ENCODE measurements at regions not wholly inside any gene's neighbourhood (a gene's known extent, or its start where the extent isn't known, plus 50 kb on each side); places are given as distances from the start of the nearest gene placed in this dataset.

- Histone ChIP-seq H3K4me1 (ENCODE audit: insufficient read depth, low read length, poor library complexity, severe bottlenecking) (no peaks in the 10 kb centered on the region), H3K9ac (ENCODE audit: low read depth, low read length, poor library complexity, severe bottlenecking) (no peak overlapping the region), H3K9me2 (replicated peaks; ENCODE audit: low read depth, low read length) (no peaks in the 10 kb centered on the region), H3K4me3 (ENCODE audit: low read length, poor library complexity, severe bottlenecking) (no peak overlapping the region), H2AFZ (ENCODE audit: low read length) (no peak overlapping the region), H3K27me3 (ENCODE audit: insufficient read depth, low read length, poor library complexity, severe bottlenecking) (no peaks in the 10 kb centered on the region), H3F3A (ENCODE audit: low read depth) (no peaks in the 10 kb centered on the region), H3K4me2 (ENCODE audit: low read depth, low read length, poor library complexity, severe bottlenecking) (no peak overlapping the region), H3K79me2 (ENCODE audit: insufficient read depth, low read length) (no peaks in the 10 kb centered on the region), H3K36me3 (ENCODE audit: insufficient read depth, low read length) (no peaks in the 10 kb centered on the region), H3K9me3 (ENCODE audit: insufficient read depth, low read depth, low read length) (no peaks in the 10 kb centered on the region), H4K20me1 (ENCODE audit: insufficient read depth, low read length, poor library complexity, severe bottlenecking) (no peaks in the 10 kb centered on the region)
- no peak for TF ChIP-seq CTCF (conservative IDR thresholded peaks at IDR 0.05; ENCODE audit: low read length)
- TF ChIP-seq EZH2phosphoT487 (IDR thresholded peaks at IDR 0.05; ENCODE audit: borderline replicate concordance): no peak
Observed at GRCh38 chr10:90987383-90987782, 66.5 kb upstream of the ANKRD1 start.

DNA sequence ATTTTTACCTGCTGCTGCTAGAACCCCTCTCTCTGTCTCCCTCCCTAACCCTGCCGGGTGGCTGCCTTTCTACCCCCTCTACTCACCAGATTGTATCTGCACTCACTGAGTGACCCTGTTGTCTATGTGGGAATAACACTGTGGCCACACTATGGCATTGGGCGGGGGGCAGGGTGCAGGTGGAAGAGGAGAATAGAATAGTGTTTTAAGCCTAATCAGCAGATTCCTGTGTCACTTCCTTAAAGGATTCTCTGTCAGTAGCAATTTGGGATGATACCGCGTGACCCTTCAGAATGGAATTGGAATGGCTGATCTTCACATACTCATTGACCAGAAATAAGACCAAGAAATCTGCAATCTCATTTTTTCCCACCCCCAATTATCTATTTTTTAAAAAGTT lies 67.1 kb upstream of the ANKRD1 start:
- Histone ChIP-seq H3K9me3 (ENCODE audit: insufficient read depth, low read depth, low read length) (no peaks in the 10 kb centered on the region), H3K4me2 (ENCODE audit: low read depth, low read length, poor library complexity, severe bottlenecking) (no peak overlapping the region), H3K9ac (ENCODE audit: low read depth, low read length, poor library complexity, severe bottlenecking) (no peak overlapping the region), H3K9me2 (replicated peaks; ENCODE audit: low read depth, low read length) (no peaks in the 10 kb centered on the region), H3F3A (ENCODE audit: low read depth) (no peaks in the 10 kb centered on the region), H3K4me3 (ENCODE audit: low read length, poor library complexity, severe bottlenecking) (no peak overlapping the region), H3K4me1 (ENCODE audit: insufficient read depth, low read length, poor library complexity, severe bottlenecking) (no peaks in the 10 kb centered on the region), H3K27me3 (ENCODE audit: insufficient read depth, low read length, poor library complexity, severe bottlenecking) (no peaks in the 10 kb centered on the region), H3K36me3 (ENCODE audit: insufficient read depth, low read length) (no peaks in the 10 kb centered on the region), H4K20me1 (ENCODE audit: insufficient read depth, low read length, poor library complexity, severe bottlenecking) (no peaks in the 10 kb centered on the region), H3K79me2 (ENCODE audit: insufficient read depth, low read length) (no peaks in the 10 kb centered on the region), H2AFZ (ENCODE audit: low read length) (no peak overlapping the region)
- TF ChIP-seq CTCF (conservative IDR thresholded peaks at IDR 0.05; ENCODE audit: low read length) (no peak), EZH2phosphoT487 (IDR thresholded peaks at IDR 0.05; ENCODE audit: borderline replicate concordance) (no peak)

- no peak overlapping the region for H3K4me2 ChIP-seq (ENCODE audit: low read depth, low read length, poor library complexity, severe bottlenecking)
- no peaks in the 10 kb centered on the region for H4K20me1 ChIP-seq (ENCODE audit: insufficient read depth, low read length, poor library complexity, severe bottlenecking)
- H3K9me2 ChIP-seq (replicated peaks; ENCODE audit: low read depth, low read length): no peaks in the 10 kb centered on the region
- no peaks in the 10 kb centered on the region for H3K79me2 ChIP-seq (ENCODE audit: insufficient read depth, low read length)
- H3K9me3 ChIP-seq (ENCODE audit: insufficient read depth, low read depth, low read length): no peaks in the 10 kb centered on the region
- no peaks in the 10 kb centered on the region for H3F3A ChIP-seq (ENCODE audit: low read depth)
- H3K4me1 ChIP-seq (ENCODE audit: insufficient read depth, low read length, poor library complexity, severe bottlenecking): no peaks in the 10 kb centered on the region
- TF ChIP-seq CTCF (conservative IDR thresholded peaks at IDR 0.05; ENCODE audit: low read length) (no peak), EZH2phosphoT487 (IDR thresholded peaks at IDR 0.05; ENCODE audit: borderline replicate concordance) (no peak)
- no peaks in the 10 kb centered on the region for H3K27me3 ChIP-seq (ENCODE audit: insufficient read depth, low read length, poor library complexity, severe bottlenecking)
- H3K36me3 ChIP-seq (ENCODE audit: insufficient read depth, low read length): no peaks in the 10 kb centered on the region
- no peak overlapping the region for H3K4me3 ChIP-seq (ENCODE audit: low read length, poor library complexity, severe bottlenecking)
- no peak overlapping the region for H2AFZ ChIP-seq (ENCODE audit: low read length)
- H3K9ac ChIP-seq (ENCODE audit: low read depth, low read length, poor library complexity, severe bottlenecking): no peak overlapping the region
Observed at GRCh38 chr10:90988802-90989201, 67.9 kb upstream of the ANKRD1 start.

Measured in Loucy (cell line).